ENCODE measurements at regions not wholly inside any gene's neighbourhood (a gene's known extent, or its start where the extent isn't known, plus 50 kb on each side); places are given as distances from the start of the nearest gene placed in this dataset.
"Not testable (repeated sequence)": the region's sequence is repeated elsewhere in the genome, so short reads cannot be mapped to it uniquely, and the experiment has no call there.

GRCh38 chr9:761793-762560, 79.5 kb upstream of the DMRT1 start:
- no peak for DNase-seq (ENCODE audit: low spot score)

GRCh38 chr9:763692-764091, 77.8 kb upstream of the DMRT1 start:
- DNase-seq (ENCODE audit: low spot score) = no peak

- DNase-seq (ENCODE audit: low spot score) = peak; percentile 80
These were observed 77.4 kb upstream of the DMRT1 start for GRCh38 chr9:764105-764524.

GRCh38 chr9:764986-765385, 76.5 kb upstream of the DMRT1 start:
- DNase-seq (ENCODE audit: low spot score) = no peak

- DNase-seq (ENCODE audit: low spot score) = not testable (repeated sequence)
These were observed 74.4 kb upstream of the DMRT1 start for GRCh38 chr9:767061-767561.

GRCh38 chr9:776086-776485, 65.4 kb upstream of the DMRT1 start:
- no peak for DNase-seq (ENCODE audit: low spot score)

GRCh38 chr9:777978-778377, 63.5 kb upstream of the DMRT1 start:
- no peak for DNase-seq (ENCODE audit: low spot score)

- DNase-seq (ENCODE audit: low spot score) = no peak
These were observed 57.3 kb upstream of the DMRT1 start for GRCh38 chr9:784202-784601.

GRCh38 chr9:784916-785315, 56.6 kb upstream of the DMRT1 start:
- no peak for DNase-seq (ENCODE audit: low spot score)

- DNase-seq (ENCODE audit: low spot score) = no peak
These were observed 55.5 kb upstream of the DMRT1 start for GRCh38 chr9:785997-786396.

- DNase-seq (ENCODE audit: low spot score) = no peak
These were observed 55.1 kb upstream of the DMRT1 start for GRCh38 chr9:786405-786804.

- no peak for DNase-seq (ENCODE audit: low spot score)
These were observed 52.7 kb upstream of the DMRT1 start for GRCh38 chr9:788777-789176.

Measured in RKO (cell line).